ENCODE measurements at regions not wholly inside any gene's neighbourhood (a gene's known extent, or its start where the extent isn't known, plus 50 kb on each side); places are given as distances from the start of the nearest gene placed in this dataset.

GRCh38 chr2:12310399-12310798 is 406.3 kb upstream of the TRIB2 start:
- ChIA-PET POLR2A (no interaction called here), CTCF (no interaction called here)
- peaks cover 35% of the 10 kb centered on the region for H3K4me1 Mint-ChIP-seq (ENCODE audit: low read depth)
- no peaks in the 10 kb centered on the region for H3K36me3 Mint-ChIP-seq (ENCODE audit: low read depth)
- H3K27ac Mint-ChIP-seq = no peak overlapping the region
- TF ChIP-seq CTCF (IDR thresholded peaks at IDR 0.05) = no peak
- DNase-seq (no peak), ATAC-seq (no peak)
- no peak overlapping the region for H3K4me3 Mint-ChIP-seq
- H3K27me3 Mint-ChIP-seq = no peaks in the 10 kb centered on the region
- H3K9me3 Mint-ChIP-seq = no peaks in the 10 kb centered on the region
- intact Hi-C loops (cut with micrococcal nuclease) = no loop called here

- H3K9me3 Mint-ChIP-seq = no peaks in the 10 kb centered on the region
- DNase-seq (no peak), ATAC-seq (no peak)
- H3K4me1 Mint-ChIP-seq (ENCODE audit: low read depth) = peaks cover 33% of the 10 kb centered on the region
- H3K36me3 Mint-ChIP-seq (ENCODE audit: low read depth) = no peaks in the 10 kb centered on the region
- ChIA-PET POLR2A (interaction anchor here (0.7 kb wide), 1 partner anchor 21 kb away, joined by 3 read pairs; no protein-coding TSS in a partner anchor), CTCF (interaction anchor here (0.7 kb wide), 1 partner anchor 53 kb away, joined by 3 read pairs; no protein-coding TSS in a partner anchor)
- no peaks in the 10 kb centered on the region for H3K27me3 Mint-ChIP-seq
- no peak overlapping the region for H3K27ac Mint-ChIP-seq
- H3K4me3 Mint-ChIP-seq = no peak overlapping the region
- intact Hi-C loops (cut with micrococcal nuclease) = no loop called here
- no peak for TF ChIP-seq CTCF (IDR thresholded peaks at IDR 0.05)
These were observed 403.1 kb upstream of the TRIB2 start for GRCh38 chr2:12313445-12314126.

GRCh38 chr2:12314127-12314760 is 402.5 kb upstream of the TRIB2 start:
- ChIA-PET CTCF (interaction anchor here (0.7 kb wide), 1 partner anchor 52 kb away, joined by 3 read pairs; no protein-coding TSS in a partner anchor), POLR2A (interaction anchor here (0.7 kb wide), 1 partner anchor 21 kb away, joined by 3 read pairs; no protein-coding TSS in a partner anchor)
- Mint-ChIP-seq H3K27ac (no peak overlapping the region), H3K4me3 (no peak overlapping the region), H3K9me3 (no peaks in the 10 kb centered on the region), H3K4me1 (ENCODE audit: low read depth) (peaks cover 28% of the 10 kb centered on the region), H3K27me3 (no peaks in the 10 kb centered on the region), H3K36me3 (ENCODE audit: low read depth) (no peaks in the 10 kb centered on the region)
- DNase-seq (no peak), ATAC-seq (no peak)
- TF ChIP-seq CTCF (IDR thresholded peaks at IDR 0.05) = no peak
- intact Hi-C loops (cut with micrococcal nuclease) = no loop called here

GRCh38 chr2:12315224-12315623 is 401.5 kb upstream of the TRIB2 start:
- peaks cover 19% of the 10 kb centered on the region for H3K4me1 Mint-ChIP-seq (ENCODE audit: low read depth)
- no peaks in the 10 kb centered on the region for H3K36me3 Mint-ChIP-seq (ENCODE audit: low read depth)
- no peak overlapping the region for H3K27ac Mint-ChIP-seq
- TF ChIP-seq CTCF (IDR thresholded peaks at IDR 0.05) = no peak
- DNase-seq (no peak), ATAC-seq (no peak)
- no peaks in the 10 kb centered on the region for H3K9me3 Mint-ChIP-seq
- no peak overlapping the region for H3K4me3 Mint-ChIP-seq
- POLR2A ChIA-PET = no interaction called here
- no peaks in the 10 kb centered on the region for H3K27me3 Mint-ChIP-seq
- intact Hi-C loops (cut with micrococcal nuclease) = no loop called here
- CTCF ChIA-PET = no interaction called here

- H3K4me3 Mint-ChIP-seq = no peak overlapping the region
- H3K36me3 Mint-ChIP-seq (ENCODE audit: low read depth) = no peaks in the 10 kb centered on the region
- no peak for TF ChIP-seq CTCF (IDR thresholded peaks at IDR 0.05)
- H3K4me1 Mint-ChIP-seq (ENCODE audit: low read depth) = peaks cover 13% of the 10 kb centered on the region
- ChIA-PET CTCF (no interaction called here), POLR2A (interaction anchor here (1.1 kb wide), 1 partner anchor 11 kb away, joined by 3 read pairs; no protein-coding TSS in a partner anchor)
- intact Hi-C loops (cut with micrococcal nuclease) = no loop called here
- ATAC-seq = no peak
- H3K9me3 Mint-ChIP-seq = no peaks in the 10 kb centered on the region
- DNase-seq = no peak
- no peak overlapping the region for H3K27ac Mint-ChIP-seq
- no peaks in the 10 kb centered on the region for H3K27me3 Mint-ChIP-seq
These were observed 400.3 kb upstream of the TRIB2 start for GRCh38 chr2:12316476-12316875.

Measured in activated CD8-positive, alpha-beta T cell treated with anti-CD3 and anti-CD28 coated beads for 36 hours (primary cell).